ENCODE measurements at regions not wholly inside any gene's neighbourhood (a gene's known extent, or its start where the extent isn't known, plus 50 kb on each side); places are given as distances from the start of the nearest gene placed in this dataset.

- H3K4me3 ChIP-seq (ENCODE audit: control insufficient read depth in 1 of 7, extremely low read depth in 1 of 7, insufficient read depth in 4 of 7, low read depth in 2 of 7, low read length in 6 of 7): no peak overlapping the region
- no peak for DNase-seq
- no peaks in the 10 kb centered on the region for H3K9me3 ChIP-seq (ENCODE audit: control extremely low read depth in 1 of 5, control insufficient read depth in 4 of 5, insufficient read depth in 2 of 5, low read depth in 1 of 5, low read length in 4 of 5)
- no peaks in the 10 kb centered on the region for H3K36me3 ChIP-seq (ENCODE audit: control insufficient read depth in 4 of 4, insufficient read depth in 4 of 4, low read length in 3 of 4)
- no peak overlapping the region for H3K27ac ChIP-seq (ENCODE audit: insufficient read depth in 1 of 2, low read depth in 1 of 2, low read length in 2 of 2, poor library complexity in 1 of 2, severe bottlenecking in 2 of 2)
- H3K4me1 ChIP-seq (ENCODE audit: control extremely low read depth in 1 of 4, control insufficient read depth in 4 of 4, insufficient read depth in 4 of 4, low read length in 3 of 4): peaks cover 0 to 3% (median 3%) of the 10 kb centered on the region in 4 experiments
- POLR2A ChIA-PET: no interaction called here
- H3K27me3 ChIP-seq (replicated peaks in 2 of 5; ENCODE audit: control insufficient read depth in 4 of 5, insufficient read depth in 5 of 5, low read length in 4 of 5): no peaks in the 10 kb centered on the region
- 100% methylated on average over 3 of the region's 3 CpGs for WGBS (ENCODE audit: insufficient coverage)
- CTCF ChIA-PET: interaction anchor here (1.2 to 13.1 kb wide), 2 partner anchors 62 to 251 kb away, joined by 3 to 494 read pairs; partner anchors contain the start of gene ALAD
Observed at GRCh38 chr9:113651896-113652295, 188.4 kb downstream of the RGS3 start.

GRCh38 chr9:113652355-113653152 is 189.0 kb downstream of the RGS3 start:
- Histone ChIP-seq H3K27me3 (replicated peaks in 2 of 5; ENCODE audit: control insufficient read depth in 4 of 5, insufficient read depth in 5 of 5, low read length in 4 of 5) (no peaks in the 10 kb centered on the region), H3K36me3 (ENCODE audit: control insufficient read depth in 4 of 4, insufficient read depth in 4 of 4, low read length in 3 of 4) (no peaks in the 10 kb centered on the region), H3K9me3 (ENCODE audit: control extremely low read depth in 1 of 5, control insufficient read depth in 4 of 5, insufficient read depth in 2 of 5, low read depth in 1 of 5, low read length in 4 of 5) (no peaks in the 10 kb centered on the region), H3K4me1 (ENCODE audit: control extremely low read depth in 1 of 4, control insufficient read depth in 4 of 4, insufficient read depth in 4 of 4, low read length in 3 of 4) (peaks cover 0 to 10% (median 7%) of the 10 kb centered on the region in 4 experiments), H3K4me3 (ENCODE audit: control insufficient read depth in 1 of 7, extremely low read depth in 1 of 7, insufficient read depth in 4 of 7, low read depth in 2 of 7, low read length in 6 of 7) (no peak overlapping the region), H3K27ac (ENCODE audit: insufficient read depth in 1 of 2, low read depth in 1 of 2, low read length in 2 of 2, poor library complexity in 1 of 2, severe bottlenecking in 2 of 2) (no peak overlapping the region)
- no peak for DNase-seq
- POLR2A ChIA-PET: no interaction called here
- CTCF ChIA-PET: interaction anchor here (0.8 to 13.1 kb wide), 5 partner anchors 9 to 378 kb away, joined by 3 to 494 read pairs (median 33); partner anchors contain the start of genes ALAD, CDC26 and PRPF4
- WGBS (ENCODE audit: insufficient coverage): 90% methylated on average over 6 of the region's 6 CpGs

- no peak overlapping the region for H3K27ac ChIP-seq (ENCODE audit: insufficient read depth in 1 of 2, low read depth in 1 of 2, low read length in 2 of 2, poor library complexity in 1 of 2, severe bottlenecking in 2 of 2)
- 90% methylated on average over 9 of the region's 11 CpGs for WGBS (ENCODE audit: insufficient coverage)
- POLR2A ChIA-PET: no interaction called here
- no peaks in the 10 kb centered on the region for H3K36me3 ChIP-seq (ENCODE audit: control insufficient read depth in 4 of 4, insufficient read depth in 4 of 4, low read length in 3 of 4)
- H3K4me3 ChIP-seq (ENCODE audit: control insufficient read depth in 1 of 7, extremely low read depth in 1 of 7, insufficient read depth in 4 of 7, low read depth in 2 of 7, low read length in 6 of 7): no peak overlapping the region
- H3K4me1 ChIP-seq (ENCODE audit: control extremely low read depth in 1 of 4, control insufficient read depth in 4 of 4, insufficient read depth in 4 of 4, low read length in 3 of 4): peaks cover 0 to 17% (median 8%) of the 10 kb centered on the region in 4 experiments
- H3K27me3 ChIP-seq (replicated peaks in 2 of 5; ENCODE audit: control insufficient read depth in 4 of 5, insufficient read depth in 5 of 5, low read length in 4 of 5): no peaks in the 10 kb centered on the region
- no peak for DNase-seq
- no peaks in the 10 kb centered on the region for H3K9me3 ChIP-seq (ENCODE audit: control extremely low read depth in 1 of 5, control insufficient read depth in 4 of 5, insufficient read depth in 2 of 5, low read depth in 1 of 5, low read length in 4 of 5)
- CTCF ChIA-PET: interaction anchor here (0.8 to 13.1 kb wide), 18 partner anchors 10 to 379 kb away, joined by 3 to 494 read pairs (median 8); partner anchors contain the start of genes ALAD, CDC26 and PRPF4
Observed at GRCh38 chr9:113653746-113654604, 190.4 kb downstream of the RGS3 start.

- H3K4me3 ChIP-seq (ENCODE audit: control insufficient read depth in 1 of 7, extremely low read depth in 1 of 7, insufficient read depth in 4 of 7, low read depth in 2 of 7, low read length in 6 of 7): no peak overlapping the region
- POLR2A ChIA-PET: interaction anchor here (0.5 kb wide), 1 partner anchor 15 kb away, joined by 3 read pairs; no protein-coding TSS in a partner anchor
- no peaks in the 10 kb centered on the region for H3K27me3 ChIP-seq (replicated peaks in 2 of 5; ENCODE audit: control insufficient read depth in 4 of 5, insufficient read depth in 5 of 5, low read length in 4 of 5)
- WGBS (ENCODE audit: insufficient coverage): 85% methylated on average over 11 of the region's 13 CpGs
- no peak overlapping the region for H3K27ac ChIP-seq (ENCODE audit: insufficient read depth in 1 of 2, low read depth in 1 of 2, low read length in 2 of 2, poor library complexity in 1 of 2, severe bottlenecking in 2 of 2)
- no peaks in the 10 kb centered on the region for H3K36me3 ChIP-seq (ENCODE audit: control insufficient read depth in 4 of 4, insufficient read depth in 4 of 4, low read length in 3 of 4)
- H3K4me1 ChIP-seq (ENCODE audit: control extremely low read depth in 1 of 4, control insufficient read depth in 4 of 4, insufficient read depth in 4 of 4, low read length in 3 of 4): peaks cover 0 to 17% (median 8%) of the 10 kb centered on the region in 4 experiments
- no peaks in the 10 kb centered on the region for H3K9me3 ChIP-seq (ENCODE audit: control extremely low read depth in 1 of 5, control insufficient read depth in 4 of 5, insufficient read depth in 2 of 5, low read depth in 1 of 5, low read length in 4 of 5)
- DNase-seq: no peak
- CTCF ChIA-PET: interaction anchor here (0.6 to 13.1 kb wide), 31 partner anchors 8 to 380 kb away, joined by 3 to 494 read pairs (median 5); partner anchors contain the start of genes ALAD, CDC26 and PRPF4
Observed at GRCh38 chr9:113654605-113655428, 191.3 kb downstream of the RGS3 start.

GRCh38 chr9:113656771-113657670 is 193.5 kb downstream of the RGS3 start:
- no peaks in the 10 kb centered on the region for H3K36me3 ChIP-seq (ENCODE audit: control insufficient read depth in 4 of 4, insufficient read depth in 4 of 4, low read length in 3 of 4)
- WGBS (ENCODE audit: insufficient coverage): 73% methylated on average over 20 of the region's 21 CpGs
- POLR2A ChIA-PET: no interaction called here
- CTCF ChIA-PET: interaction anchor here (0.6 to 13.1 kb wide), 37 partner anchors 7 to 734 kb away, joined by 3 to 494 read pairs (median 4); partner anchors contain the start of genes ALAD, CDC26 and PRPF4
- peak in 1 of 3 donors; percentile 44 for DNase-seq
- H3K9me3 ChIP-seq (ENCODE audit: control extremely low read depth in 1 of 5, control insufficient read depth in 4 of 5, insufficient read depth in 2 of 5, low read depth in 1 of 5, low read length in 4 of 5): no peaks in the 10 kb centered on the region
- H3K27me3 ChIP-seq (replicated peaks in 2 of 5; ENCODE audit: control insufficient read depth in 4 of 5, insufficient read depth in 5 of 5, low read length in 4 of 5): no peaks in the 10 kb centered on the region
- no peak overlapping the region for H3K27ac ChIP-seq (ENCODE audit: insufficient read depth in 1 of 2, low read depth in 1 of 2, low read length in 2 of 2, poor library complexity in 1 of 2, severe bottlenecking in 2 of 2)
- H3K4me3 ChIP-seq (ENCODE audit: control insufficient read depth in 1 of 7, extremely low read depth in 1 of 7, insufficient read depth in 4 of 7, low read depth in 2 of 7, low read length in 6 of 7): no peak overlapping the region
- peaks cover 0 to 17% (median 8%) of the 10 kb centered on the region in 4 experiments for H3K4me1 ChIP-seq (ENCODE audit: control extremely low read depth in 1 of 4, control insufficient read depth in 4 of 4, insufficient read depth in 4 of 4, low read length in 3 of 4)

Data from common myeloid progenitor, CD34-positive (primary cell).